Mesendoderm (in vitro differentiated cells): ENCODE measurements at regions not wholly inside any gene's neighbourhood (a gene's known extent, or its start where the extent isn't known, plus 50 kb on each side); places are given as distances from the start of the nearest gene placed in this dataset.

Experiments used
- DNase-seq: peaks from one replicate; pipeline ENCODE4 v3.0.0; 2013
- H2AK5ac ChIP-seq: 2 replicates; pipeline ENCODE4 v1.6.1; 2013; ENCODE audit warnings: low read length, inconsistent platforms
- H2BK120ac ChIP-seq: 2 replicates; pipeline ENCODE4 v1.6.1; 2013; ENCODE audit warnings: low read depth, mild to moderate bottlenecking, low read length, moderate library complexity, mixed read lengths
- H2BK15ac ChIP-seq: replicated peaks from 2 replicates; pipeline ENCODE4 v1.6.1; 2013; ENCODE audit warnings: low read depth, mild to moderate bottlenecking, moderate library complexity
- H2BK5ac ChIP-seq: 2 replicates; pipeline ENCODE4 v1.6.1; 2013; ENCODE audit warnings: low read length, inconsistent platforms
- H3K18ac ChIP-seq: 2 replicates; pipeline ENCODE4 v1.6.1; 2013; ENCODE audit warnings: mild to moderate bottlenecking, low read length, mixed read lengths
- H3K23ac ChIP-seq: one replicate; pipeline ENCODE4 v1.6.1; 2013; ENCODE audit warnings: low read length
- H3K27ac ChIP-seq: 2 replicates; pipeline ENCODE4 v1.5.1; 2013; ENCODE audit warnings: low read depth, mild to moderate bottlenecking, inconsistent platforms, low read length, moderate library complexity
- H3K27me3 ChIP-seq: 2 replicates; pipeline ENCODE4 v1.6.1; 2013; ENCODE audit warnings: low read length, control low read depth, mild to moderate bottlenecking, inconsistent platforms; ENCODE audit not compliant: insufficient read depth, poor library complexity
- H3K36me3 ChIP-seq: 2 replicates; pipeline ENCODE4 v1.6.1; 2013; ENCODE audit warnings: low read length, inconsistent platforms; ENCODE audit not compliant: control insufficient read depth, insufficient read depth
- H3K4ac ChIP-seq: one replicate; pipeline ENCODE4 v1.6.1; 2013; ENCODE audit warnings: low read depth, mild to moderate bottlenecking, low read length, moderate library complexity
- H3K4me1 ChIP-seq: 2 replicates; pipeline ENCODE4 v1.6.1; 2013; ENCODE audit warnings: low read depth, low read length, inconsistent platforms; ENCODE audit not compliant: control insufficient read depth
- H3K4me2 ChIP-seq: 2 replicates; pipeline ENCODE4 v1.6.1; 2013; ENCODE audit warnings: low read length
- H3K4me3 ChIP-seq: 2 replicates; pipeline ENCODE4 v1.5.1; 2013; ENCODE audit warnings: mild to moderate bottlenecking, low read length
- H3K56ac ChIP-seq: one replicate; pipeline ENCODE4 v1.6.1; 2013; ENCODE audit warnings: low read length
- H3K79me1 ChIP-seq: 2 replicates; pipeline ENCODE4 v1.6.1; 2013; ENCODE audit warnings: low read length, inconsistent platforms
- H3K79me2 ChIP-seq: 2 replicates; pipeline ENCODE4 v1.6.1; 2013; ENCODE audit warnings: mild to moderate bottlenecking, low read length; ENCODE audit not compliant: control insufficient read depth, insufficient read depth
- H3K9ac ChIP-seq: 2 replicates; pipeline ENCODE4 v1.6.1; 2013; ENCODE audit warnings: low read length, inconsistent platforms
- H4K5ac ChIP-seq: one replicate; pipeline ENCODE4 v1.6.1; 2013; ENCODE audit warnings: low read length
- H4K8ac ChIP-seq: one replicate; pipeline ENCODE4 v1.6.1; 2013; ENCODE audit warnings: low read depth, mild to moderate bottlenecking, control low read depth, low read length, moderate library complexity
- whole genome bisulfite sequencing: extraction: QIAGEN DNeasy Blood & Tissue Kit; methylation state at CpG from one replicate; pipeline ENCODE4 v1.1.7; 2013; ENCODE audit warnings: low lambda C conversion rate, missing lambda C conversion rate; ENCODE audit not compliant: insufficient coverage; ENCODE audit errors: extremely low coverage; 5-methylcytosine and 5-hydroxymethylcytosine counted together

- H2AK5ac ChIP-seq: no peak overlapping the region
- WGBS: no CpG with 5 or more reads among the region's 13 CpGs
Observed at GRCh38 chr16:54632322-54633220, 298.1 kb upstream of the IRX5 start.

GRCh38 chr16:54631782-54632181 is 298.9 kb upstream of the IRX5 start:
- Histone ChIP-seq H3K4me1 (no peaks in the 10 kb centered on the region), H3K23ac (no peak overlapping the region), H3K36me3 (no peaks in the 10 kb centered on the region), H3K79me1 (no peaks in the 10 kb centered on the region), H3K56ac (no peak overlapping the region), H2AK5ac (no peak overlapping the region), H3K27me3 (no peaks in the 10 kb centered on the region), H2BK15ac (no peak overlapping the region), H3K4me2 (no peak overlapping the region), H3K18ac (no peak overlapping the region), H3K4me3 (no peak overlapping the region), H2BK120ac (no peak overlapping the region), H2BK5ac (no peak overlapping the region), H3K9ac (no peak overlapping the region), H3K79me2 (no peaks in the 10 kb centered on the region), H4K5ac (no peak overlapping the region), H3K27ac (no peak overlapping the region), H3K4ac (no peak overlapping the region), H4K8ac (no peak overlapping the region)
- WGBS: no CpG with 5 or more reads among the region's 4 CpGs
- DNase-seq: no peak

More at GRCh38 chr16:54632322-54633220, 298.1 kb upstream of the IRX5 start:
- H4K8ac ChIP-seq: no peak overlapping the region
- no peak for DNase-seq
- no peak overlapping the region for H3K9ac ChIP-seq
- H3K4ac ChIP-seq: no peak overlapping the region
- H3K4me2 ChIP-seq: no peak overlapping the region
- no peaks in the 10 kb centered on the region for H3K79me2 ChIP-seq
- H2BK120ac ChIP-seq: no peak overlapping the region
- no peak overlapping the region for H3K27ac ChIP-seq
- no peak overlapping the region for H3K18ac ChIP-seq
- no peak overlapping the region for H2BK5ac ChIP-seq
- no peak overlapping the region for H3K4me3 ChIP-seq
- no peaks in the 10 kb centered on the region for H3K79me1 ChIP-seq
- no peak overlapping the region for H3K23ac ChIP-seq
- H3K36me3 ChIP-seq: no peaks in the 10 kb centered on the region
- H3K56ac ChIP-seq: no peak overlapping the region
- H4K5ac ChIP-seq: no peak overlapping the region
- H3K4me1 ChIP-seq: no peaks in the 10 kb centered on the region
- no peak overlapping the region for H2BK15ac ChIP-seq
- no peaks in the 10 kb centered on the region for H3K27me3 ChIP-seq

GRCh38 chr16:54630284-54630967 is 300.2 kb upstream of the IRX5 start:
- H3K79me2 ChIP-seq: no peaks in the 10 kb centered on the region
- no peak overlapping the region for H4K5ac ChIP-seq

GRCh38 chr16:54628796-54629625 is 301.7 kb upstream of the IRX5 start:
- no peaks in the 10 kb centered on the region for H3K27me3 ChIP-seq
- no peak overlapping the region for H3K4ac ChIP-seq
- no peak overlapping the region for H4K5ac ChIP-seq
- H3K4me3 ChIP-seq: no peak overlapping the region
- H3K23ac ChIP-seq: no peak overlapping the region
- H4K8ac ChIP-seq: no peak overlapping the region
- H3K79me2 ChIP-seq: no peaks in the 10 kb centered on the region
- no peaks in the 10 kb centered on the region for H3K36me3 ChIP-seq
- H3K4me2 ChIP-seq: no peak overlapping the region
- no peaks in the 10 kb centered on the region for H3K4me1 ChIP-seq
- no peak overlapping the region for H3K18ac ChIP-seq
- WGBS: no CpG with 5 or more reads among the region's 17 CpGs
- H2BK120ac ChIP-seq: no peak overlapping the region
- no peak overlapping the region for H2BK5ac ChIP-seq
- no peak overlapping the region for H3K9ac ChIP-seq
- no peak overlapping the region for H2BK15ac ChIP-seq
- no peak overlapping the region for H3K27ac ChIP-seq
- H3K56ac ChIP-seq: no peak overlapping the region
- H2AK5ac ChIP-seq: no peak overlapping the region
- DNase-seq: no peak
- no peaks in the 10 kb centered on the region for H3K79me1 ChIP-seq

More at GRCh38 chr16:54630284-54630967, 300.2 kb upstream of the IRX5 start:
- Histone ChIP-seq H3K18ac (no peak overlapping the region), H2BK15ac (no peak overlapping the region), H3K36me3 (no peaks in the 10 kb centered on the region), H3K4me1 (no peaks in the 10 kb centered on the region), H3K4me3 (no peak overlapping the region), H3K4ac (no peak overlapping the region), H3K79me1 (no peaks in the 10 kb centered on the region), H3K27ac (no peak overlapping the region), H2BK5ac (no peak overlapping the region), H2AK5ac (no peak overlapping the region), H3K27me3 (no peaks in the 10 kb centered on the region), H3K4me2 (no peak overlapping the region), H3K56ac (no peak overlapping the region), H2BK120ac (no peak overlapping the region), H3K9ac (no peak overlapping the region), H3K23ac (no peak overlapping the region), H4K8ac (no peak overlapping the region)
- DNase-seq: no peak
- WGBS: no CpG with 5 or more reads among the region's 4 CpGs

- Histone ChIP-seq H3K4ac (no peak overlapping the region), H2AK5ac (no peak overlapping the region), H3K36me3 (no peaks in the 10 kb centered on the region), H3K23ac (no peak overlapping the region), H4K5ac (no peak overlapping the region), H3K4me2 (no peak overlapping the region), H2BK120ac (no peak overlapping the region), H3K4me3 (no peak overlapping the region), H2BK15ac (no peak overlapping the region), H3K18ac (no peak overlapping the region), H3K79me1 (no peaks in the 10 kb centered on the region), H3K27me3 (no peaks in the 10 kb centered on the region), H4K8ac (no peak overlapping the region), H3K4me1 (no peaks in the 10 kb centered on the region), H2BK5ac (no peak overlapping the region), H3K56ac (no peak overlapping the region), H3K9ac (no peak overlapping the region), H3K79me2 (no peaks in the 10 kb centered on the region), H3K27ac (no peak overlapping the region)
- no peak for DNase-seq
- no CpG with 5 or more reads among the region's 4 CpGs for WGBS
Observed at GRCh38 chr16:54627616-54628015, 303.0 kb upstream of the IRX5 start.
